Heart left ventricle (tissue), 16 donors: ENCODE measurements at regions not wholly inside any gene's neighbourhood (a gene's known extent, or its start where the extent isn't known, plus 50 kb on each side); places are given as distances from the start of the nearest gene placed in this dataset.

ENCODE experiments used
- ATAC-seq, 4 donors: fragments of 200-7000 bp; cut with Tn5 transposase; one replicate each; pipeline ENCODE4 v1.9.1; 2020 to 2022; ENCODE audit warnings: moderate library complexity in 4 of 4, mild to moderate bottlenecking in 3 of 4, moderate number of reproducible peaks in 1 of 4
- DNase-seq, 5 donors: peaks; one replicate each; pipeline ENCODE4 v3.0.0-alpha.2; 2020
- H3K27ac ChIP-seq, 12 donors: fragments of 200-600 bp; sonication (generic) in 4 of 12; one replicate each; pipeline versions ENCODE4 v1.5.0 to v1.8.0; 2016 to 2022; ENCODE audit warnings: mild to moderate bottlenecking in 2 of 12
- H3K27me3 ChIP-seq, 9 donors: fragments of 200-600 bp; sonication (generic) in 2 of 9; one replicate each; pipeline versions ENCODE4 v1.5.1 to v1.8.0; 2016 to 2022; ENCODE audit warnings: mild to moderate bottlenecking in 3 of 9
- H3K36me3 ChIP-seq, 9 donors: fragments of 200-600 bp; sonication (generic) in 2 of 9; one replicate each; pipeline versions ENCODE4 v1.5.0 to v1.8.0; 2018 to 2022; ENCODE audit warnings: mild to moderate bottlenecking in 2 of 9
- H3K4me1 ChIP-seq, 12 donors: fragments of 200-600 bp; sonication (generic) in 4 of 12; one replicate each; pipeline versions ENCODE4 v1.5.0 to v1.8.0; 2016 to 2022; ENCODE audit warnings: mild to moderate bottlenecking in 3 of 12
- H3K4me3 ChIP-seq, 12 donors: fragments of 200-600 bp; sonication (generic) in 4 of 12; one replicate each; pipeline versions ENCODE4 v1.5.0 to v1.8.0; 2017 to 2022; ENCODE audit warnings: mild to moderate bottlenecking in 9 of 12, moderate library complexity in 4 of 12
- H3K9me3 ChIP-seq, 12 donors: fragments of 200-600 bp; sonication (generic) in 4 of 12; one replicate each; pipeline versions ENCODE4 v1.5.0 to v1.8.0; 2016 to 2022; ENCODE audit warnings: mild to moderate bottlenecking in 1 of 12
- CTCF ChIP-seq, 12 donors: fragments of 200-600 bp; sonication (generic) in 4 of 12; IDR thresholded peaks; one replicate each; pipeline versions ENCODE4 v1.5.0 to v1.8.0; 2018 to 2022; ENCODE audit warnings: antibody characterized with exemption in 12 of 12, mild to moderate bottlenecking in 5 of 12
- POLR2A ChIP-seq, 2 donors: fragments of 450-650 bp; IDR thresholded peaks; one replicate each; pipeline ENCODE4 v1.6.1; 2017; ENCODE audit warnings: antibody characterized with exemption in 2 of 2, mild to moderate bottlenecking in 2 of 2, moderate library complexity in 2 of 2
- WGBS, 4 donors: extraction: QIAGEN DNeasy Blood & Tissue Kit in 2 of 4; methylation state at CpG; one replicate each; pipeline versions ENCODE4 v1.1.5 to v1.1.7; 2013 to 2018; 5-methylcytosine and 5-hydroxymethylcytosine counted together
- intact Hi-C, 10 donors: fragments of 100-400 bp; cut with DNase I; formaldehyde crosslinking; loops; one replicate each; pipeline versions ENCODE4 v1.11.1 to v1.14.2; 2022
- donor health status: ischemic (EF 13 %, LVEDD 7.1; RV severe dilation, severe dysfunction).
- donor health status: healthy with polysubstance abuse.
- donor health status: DM: no; HTN: yes; CAD: no.
- donor health status: DM: no; HTN: no; CAD: no.
- donor health status: ischemic (EF 25% LVEDD 6.9; RV normal size, moderate dysfunction).
- donor health status: ischemic (EF 25% LVEDD 5.7; RV mildly dilated, moderate dysfunction).
- donor health status: healthy.
- donor health status: DM: yes; HTN: yes; CAD: no.
- donor health status: ischemic (EF 35%, LVEDD 5.7; RV mildly dilated, moderate dysfunction).
- donor health status: nonischemic (EF 11% LVEDD 7.7; RV severe dilation, severe dysfunction).
- donor health status: DM: yes; HTN: yes; CAD: no.
- donor health status: PGD.
- donor health status: ischemic (EF 29% LVEDD 5.4; RV normal size, mild dysfunction).
- donor health status: nonischemic (EF 23%, LVEDD 6.1; RV moderate dilation, normal function).

- Histone ChIP-seq H3K9me3 (peaks cover 0 to 3% (median 0%) of the 10 kb centered on the region in 12 donors), H3K27me3 (peaks cover 0 to 14% (median 0%) of the 10 kb centered on the region in 9 donors), H3K4me1 (no peaks in the 10 kb centered on the region), H3K36me3 (no peaks in the 10 kb centered on the region), H3K4me3 (no peak overlapping the region), H3K27ac (no peak overlapping the region)
- intact Hi-C loops, result loop anchor here in 5 of 10 donors (10.0 kb wide), 3 partner anchors 304 to 454 kb away; no protein-coding TSS in a partner anchor
- 64 to 73% (median 71%) methylated on average over 4 of the region's 4 CpGs for WGBS, 4 donors
- DNase-seq (no peak), ATAC-seq (no peak)
- TF ChIP-seq CTCF (IDR thresholded peaks at IDR 0.05), result no peak
- TF ChIP-seq POLR2A (IDR thresholded peaks at IDR 0.05), result no peak
These were observed 95.7 kb downstream of the PAX1 start for GRCh38 chr20:21801193-21801592.

- Histone ChIP-seq H3K4me1 (no peaks in the 10 kb centered on the region), H3K27me3 (peaks cover 0 to 20% (median 0%) of the 10 kb centered on the region in 9 donors), H3K27ac (no peak overlapping the region), H3K36me3 (no peaks in the 10 kb centered on the region), H3K4me3 (no peak overlapping the region), H3K9me3 (peaks cover 0 to 3% (median 0%) of the 10 kb centered on the region in 12 donors)
- intact Hi-C loops, result no loop called here
- peak in 1 of 4 donors; percentile 18 for ATAC-seq
- no peak for DNase-seq
- TF ChIP-seq CTCF (IDR thresholded peaks at IDR 0.05) (no peak), POLR2A (IDR thresholded peaks at IDR 0.05) (no peak)
- 86 to 91% (median 90%) methylated on average over 5 of the region's 5 CpGs for WGBS, 4 donors
These were observed 92.9 kb downstream of the PAX1 start for GRCh38 chr20:21798384-21798783.

- Histone ChIP-seq H3K36me3 (no peaks in the 10 kb centered on the region), H3K4me1 (no peaks in the 10 kb centered on the region), H3K4me3 (no peak overlapping the region), H3K9me3 (no peaks in the 10 kb centered on the region), H3K27me3 (peaks cover 0 to 20% (median 0%) of the 10 kb centered on the region in 9 donors), H3K27ac (no peak overlapping the region)
- no peak for DNase-seq
- ATAC-seq, result no peak
- 59 to 88% (median 75%) methylated on average over 1 of the region's 1 CpG for WGBS, 4 donors
- intact Hi-C loops, result no loop called here
- no peak for TF ChIP-seq POLR2A (IDR thresholded peaks at IDR 0.05)
- TF ChIP-seq CTCF (IDR thresholded peaks at IDR 0.05), result no peak
These were observed 90.6 kb downstream of the PAX1 start for GRCh38 chr20:21796059-21796458.

GRCh38 chr20:21788082-21788481 lies 82.6 kb downstream of the PAX1 start:
- Histone ChIP-seq H3K4me1 (no peaks in the 10 kb centered on the region), H3K4me3 (no peak overlapping the region), H3K36me3 (no peaks in the 10 kb centered on the region), H3K27ac (no peak overlapping the region), H3K27me3 (peaks cover 0 to 14% (median 0%) of the 10 kb centered on the region in 9 donors), H3K9me3 (peaks cover 0 to 10% (median 0%) of the 10 kb centered on the region in 12 donors)
- 59 to 64% (median 62%) methylated on average over 6 of the region's 6 CpGs for WGBS, 4 donors
- DNase-seq (no peak), ATAC-seq (no peak)
- TF ChIP-seq POLR2A (IDR thresholded peaks at IDR 0.05), result no peak
- TF ChIP-seq CTCF (IDR thresholded peaks at IDR 0.05), result no peak
- intact Hi-C loops, result no loop called here
